Fibroblast of gingiva (primary cell): ENCODE measurements at regions not wholly inside any gene's neighbourhood (a gene's known extent, or its start where the extent isn't known, plus 50 kb on each side); places are given as distances from the start of the nearest gene placed in this dataset.
"Not testable (repeated sequence)": the region's sequence is repeated elsewhere in the genome, so short reads cannot be mapped to it uniquely, and the experiment has no call there.

Experiments used
- DNase-seq: peaks from one replicate; pipeline ENCODE4 v3.0.0-alpha.2; 2011; ENCODE audit warnings: low read depth

DNA sequence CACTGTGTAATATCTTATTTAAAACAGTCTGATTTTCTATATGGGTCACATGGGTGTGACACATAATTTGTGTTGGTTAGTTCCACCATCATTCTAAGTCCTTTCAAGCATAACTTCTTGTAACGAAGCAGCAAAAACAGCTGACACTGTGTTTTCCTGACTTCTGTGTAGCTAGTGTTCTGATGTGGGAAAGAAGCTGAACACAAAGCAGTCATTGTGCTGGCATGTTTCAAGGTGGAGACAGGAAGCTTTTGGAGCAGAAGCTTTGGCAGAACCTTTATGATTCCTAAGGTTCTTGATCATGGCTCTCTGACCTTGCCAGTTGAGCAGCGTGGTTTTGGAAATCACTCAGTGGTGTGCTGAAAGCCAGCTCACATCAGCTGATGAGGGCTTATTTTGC lies 351.7 kb upstream of the MDGA2 start:
- DNase-seq, result no peak

DNA sequence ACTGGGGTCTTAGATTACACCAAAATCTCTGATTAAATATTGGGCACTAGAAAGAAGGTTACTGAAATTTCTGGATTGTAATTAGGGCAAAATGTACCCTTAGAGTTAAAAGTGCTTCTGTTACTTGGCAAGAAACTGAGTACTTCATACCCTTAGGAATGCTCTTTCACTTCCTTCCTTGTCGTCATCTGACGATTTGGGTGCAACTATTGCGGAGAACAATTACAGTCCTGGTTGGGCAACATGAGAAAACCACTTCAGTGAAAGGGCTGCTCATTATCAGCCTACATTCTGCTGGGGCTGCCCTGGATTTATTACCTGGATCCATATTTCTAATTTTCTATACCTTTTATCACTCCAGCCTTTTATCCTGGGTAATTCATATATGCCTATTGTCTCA lies 348.5 kb upstream of the MDGA2 start:
- no peak for DNase-seq

DNA sequence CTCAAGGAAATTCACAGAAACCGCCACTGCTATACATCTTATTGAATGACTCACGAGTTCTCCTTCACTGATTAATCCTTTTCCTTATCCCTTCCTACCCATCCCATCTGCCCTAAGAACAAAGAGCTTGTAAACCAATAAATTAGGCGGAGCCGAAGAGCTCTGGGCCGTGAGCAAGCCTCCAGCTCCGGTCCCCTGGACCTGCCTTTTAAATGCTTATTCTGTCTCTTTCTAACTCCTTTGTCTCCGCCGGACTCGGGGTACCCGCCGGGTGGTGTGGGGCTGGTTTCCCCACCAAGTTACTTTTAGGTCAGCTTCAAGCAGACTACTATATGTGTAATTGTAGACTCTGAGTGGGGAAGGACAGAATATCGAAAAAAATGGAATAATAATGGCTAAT lies 336.1 kb upstream of the MDGA2 start:
- DNase-seq, result not testable (repeated sequence)

DNA sequence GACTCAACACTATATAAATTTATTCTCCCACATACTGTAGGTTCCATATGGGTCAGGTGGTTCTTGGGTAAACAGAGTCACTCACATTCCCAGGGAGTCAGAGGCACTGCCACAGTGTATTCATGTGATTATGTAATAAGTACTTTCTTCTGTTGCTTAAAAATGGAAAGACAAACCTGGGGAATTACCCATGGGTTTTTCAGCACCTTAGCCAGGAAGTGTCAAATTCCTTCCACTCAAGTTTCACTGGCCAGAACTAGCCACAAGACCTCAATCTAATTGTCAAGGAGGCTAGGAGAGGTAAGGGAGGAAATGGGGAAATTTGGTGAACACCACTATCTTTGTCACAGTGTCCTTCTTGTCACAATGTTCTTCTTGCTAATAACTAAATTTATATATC lies 333.2 kb upstream of the MDGA2 start:
- no peak for DNase-seq

DNA sequence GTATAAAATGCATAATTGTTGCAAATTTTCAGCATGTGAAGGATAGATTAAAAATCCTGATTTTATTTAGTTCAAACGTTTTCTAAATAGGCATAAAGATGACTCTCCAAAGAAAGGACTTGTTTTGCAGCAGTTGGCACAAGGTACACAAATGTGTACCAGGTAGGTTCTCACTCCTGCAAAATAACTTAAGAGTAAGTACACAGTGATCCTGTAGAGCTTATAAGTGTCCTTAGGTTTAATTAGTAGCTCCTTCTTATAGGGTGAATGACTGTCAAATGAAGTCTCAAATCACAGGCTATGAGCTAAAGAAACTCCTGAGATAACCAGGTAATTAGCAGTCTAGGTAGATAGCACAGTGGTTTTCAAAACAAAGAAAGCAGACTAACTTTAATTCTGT lies 330.6 kb upstream of the MDGA2 start:
- DNase-seq, result no peak

DNA sequence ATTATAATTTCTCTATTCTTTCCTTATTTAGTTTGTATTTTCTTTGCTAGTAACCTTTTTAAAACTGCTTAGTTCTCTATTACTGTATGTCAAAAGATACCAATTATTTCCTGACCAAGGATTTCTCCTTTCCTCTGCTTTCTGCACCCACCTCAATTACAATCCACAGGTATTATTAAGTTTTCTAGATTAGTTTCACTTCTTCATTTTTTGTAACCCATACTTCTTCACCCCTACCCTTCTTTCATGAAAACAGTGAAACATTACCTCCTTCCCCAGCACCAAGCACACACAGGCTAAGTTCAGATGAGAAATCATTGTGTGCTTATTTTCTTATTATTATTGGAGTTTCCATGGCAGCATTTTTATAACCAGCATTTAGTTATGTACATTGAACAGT lies 318.5 kb upstream of the MDGA2 start:
- DNase-seq, result no peak

DNA sequence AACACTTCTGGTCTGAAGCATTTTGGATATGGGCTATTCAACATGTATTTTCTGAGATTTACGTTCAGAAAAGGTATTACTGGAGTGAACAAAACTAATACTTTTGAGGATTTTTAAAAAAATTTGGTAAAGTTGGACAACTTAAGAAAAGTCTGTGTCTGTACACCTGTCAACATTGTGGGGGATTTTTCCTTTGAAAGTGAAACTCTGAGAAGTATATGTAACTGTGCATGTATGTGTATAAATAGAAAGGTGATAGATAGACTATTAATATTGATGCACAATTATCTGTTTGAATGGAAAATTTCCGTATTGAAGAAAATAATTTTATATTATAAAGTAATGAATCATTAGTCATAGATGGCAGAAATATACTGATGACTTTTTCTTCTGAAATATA lies 312.8 kb upstream of the MDGA2 start:
- DNase-seq, result no peak

DNA sequence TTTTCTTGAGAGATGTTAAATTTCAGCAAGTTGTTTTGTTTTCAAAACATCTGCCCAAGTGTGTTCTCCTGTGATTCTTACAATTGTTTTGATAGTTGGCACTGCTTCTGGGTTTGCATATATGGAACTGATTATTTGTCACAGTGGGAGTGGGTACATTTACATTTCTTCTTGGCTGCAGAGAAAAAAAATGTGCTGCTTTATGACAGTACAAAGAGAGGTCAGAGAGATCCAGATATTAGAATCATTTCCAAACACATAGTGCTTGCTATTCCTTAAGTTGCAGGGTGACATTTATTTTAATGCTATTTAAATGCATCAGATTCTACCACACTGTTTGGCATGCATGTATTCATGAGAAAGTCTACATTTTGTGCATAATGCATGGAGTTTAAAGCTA lies 303.5 kb upstream of the MDGA2 start:
- DNase-seq, result no peak

DNA sequence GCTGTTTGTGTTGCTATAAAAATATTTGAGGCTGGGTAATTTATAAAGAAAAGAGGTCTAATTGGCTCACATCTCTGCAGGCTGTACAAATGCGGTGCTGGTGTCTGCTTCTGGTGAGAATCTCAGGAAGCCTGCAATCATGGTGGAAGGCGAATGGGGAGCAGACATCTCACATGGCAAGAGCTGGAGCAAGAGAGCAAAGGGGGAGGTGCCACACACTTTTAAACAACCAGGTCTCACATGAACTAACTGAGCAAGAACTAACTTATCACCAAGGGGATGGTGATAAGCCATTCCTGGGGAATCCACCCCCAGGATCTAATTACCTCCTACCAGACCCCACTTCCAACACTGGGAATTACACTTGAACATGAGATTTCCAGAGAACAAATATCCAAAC lies 300.7 kb upstream of the MDGA2 start:
- no peak for DNase-seq

DNA sequence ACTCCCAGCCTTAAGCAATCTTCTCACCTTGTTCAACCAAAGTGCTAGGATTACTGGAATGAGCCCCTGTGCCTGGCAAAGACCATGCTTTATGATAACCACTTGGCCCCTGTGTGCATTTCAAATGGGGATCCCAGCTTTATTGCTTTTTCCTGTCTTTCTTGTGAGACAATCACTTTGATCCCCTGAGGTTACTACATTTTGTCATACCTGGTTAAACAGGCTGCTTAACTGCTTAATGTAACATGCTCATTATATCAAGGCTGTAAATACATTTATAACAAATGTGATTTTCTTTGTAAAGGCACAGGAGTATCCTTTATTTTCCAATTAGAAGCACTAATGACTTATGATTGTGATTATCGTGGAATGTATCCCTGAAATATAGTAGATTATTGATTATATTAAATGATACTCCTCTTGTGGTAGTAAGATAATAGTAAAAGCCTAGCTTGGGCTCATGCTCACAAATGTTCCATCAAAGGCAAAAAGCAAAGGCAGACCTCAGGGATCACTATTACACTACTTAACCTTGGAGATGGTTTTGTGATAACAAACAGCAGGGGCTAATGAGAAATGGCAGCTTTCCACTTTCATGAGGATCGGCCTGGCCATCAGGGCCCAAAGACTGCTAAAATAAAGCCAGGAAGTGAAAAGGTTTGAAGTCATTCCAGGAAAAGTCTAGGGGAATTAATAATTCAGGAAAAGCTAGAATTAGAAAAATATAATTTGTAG lies 290.8 kb upstream of the MDGA2 start:
- no peak for DNase-seq

DNA sequence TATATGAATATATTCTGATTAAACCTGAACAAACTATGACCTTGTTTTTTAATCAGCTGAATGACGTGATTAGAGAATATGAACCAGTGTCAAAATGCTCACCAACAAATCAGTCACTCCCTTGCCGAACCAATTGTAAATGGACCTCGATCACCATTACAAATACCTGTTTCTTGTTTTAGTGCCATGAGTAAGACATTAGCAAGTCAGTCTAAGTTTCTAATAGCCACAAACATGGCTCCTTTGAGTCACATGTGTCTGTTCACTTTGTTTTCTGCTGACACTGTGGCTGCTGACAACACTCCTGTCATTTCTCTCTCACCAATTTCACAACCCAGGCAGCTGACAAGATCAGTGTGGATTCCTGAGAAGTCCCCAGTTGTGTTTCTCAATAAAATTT lies 286.2 kb upstream of the MDGA2 start:
- DNase-seq, result no peak

DNA sequence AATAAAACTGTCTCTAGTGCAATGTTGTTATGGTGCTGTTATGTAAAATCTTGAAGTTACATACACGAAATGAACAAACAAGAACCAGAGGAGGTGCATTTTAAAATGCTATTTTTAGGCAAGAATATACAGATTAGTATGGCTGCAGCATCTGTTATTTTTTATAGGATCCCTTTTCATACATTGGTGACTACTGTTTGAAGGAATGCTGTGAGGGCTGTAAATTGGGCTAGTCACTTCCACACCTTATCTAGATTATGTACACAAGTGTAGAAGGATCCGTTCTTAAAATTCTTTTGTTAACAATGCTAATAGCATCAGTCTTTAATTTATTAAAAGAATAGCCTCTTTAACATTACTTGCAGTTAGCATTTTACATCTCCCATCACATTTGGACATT lies 284.3 kb upstream of the MDGA2 start:
- DNase-seq, result no peak

DNA sequence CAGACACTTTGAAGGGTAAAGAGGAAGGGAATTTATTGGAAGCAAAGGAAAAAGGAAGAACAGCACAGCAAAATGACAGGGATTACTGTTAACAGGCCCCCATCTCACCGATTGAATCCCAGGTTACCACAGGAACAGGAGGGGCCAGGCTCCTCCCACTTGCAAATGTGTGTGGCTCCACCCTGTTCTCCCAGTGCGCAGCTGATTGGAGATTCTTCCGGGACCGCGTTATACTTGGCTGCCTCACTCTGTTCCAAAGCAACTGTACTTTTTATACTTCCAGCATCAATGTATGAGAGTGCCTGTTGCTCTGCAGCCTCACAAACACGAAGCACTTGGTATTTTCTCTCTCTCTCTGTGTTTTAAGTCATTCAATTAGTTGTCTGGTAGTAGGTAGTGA lies 273.6 kb upstream of the MDGA2 start:
- DNase-seq, result no peak

DNA sequence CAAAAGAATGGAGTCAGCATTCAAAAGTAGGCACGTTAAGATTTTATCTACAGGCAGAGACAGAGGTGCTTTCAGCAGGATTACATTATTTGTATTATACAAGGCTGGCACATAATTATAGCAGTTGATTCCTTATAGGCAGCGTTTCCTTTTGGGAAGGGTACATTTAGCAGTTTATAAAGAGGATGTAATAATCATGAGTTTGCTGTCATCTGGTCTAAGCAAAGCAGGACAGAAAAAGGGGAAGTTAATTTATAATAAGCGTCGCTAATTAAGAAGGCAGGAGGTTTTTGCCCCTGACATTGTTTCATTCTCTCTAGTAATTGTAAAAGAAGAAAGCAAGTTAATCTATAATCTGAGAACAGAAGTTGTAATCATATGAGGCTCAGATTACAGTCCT lies 259.9 kb upstream of the MDGA2 start:
- no peak for DNase-seq

DNA sequence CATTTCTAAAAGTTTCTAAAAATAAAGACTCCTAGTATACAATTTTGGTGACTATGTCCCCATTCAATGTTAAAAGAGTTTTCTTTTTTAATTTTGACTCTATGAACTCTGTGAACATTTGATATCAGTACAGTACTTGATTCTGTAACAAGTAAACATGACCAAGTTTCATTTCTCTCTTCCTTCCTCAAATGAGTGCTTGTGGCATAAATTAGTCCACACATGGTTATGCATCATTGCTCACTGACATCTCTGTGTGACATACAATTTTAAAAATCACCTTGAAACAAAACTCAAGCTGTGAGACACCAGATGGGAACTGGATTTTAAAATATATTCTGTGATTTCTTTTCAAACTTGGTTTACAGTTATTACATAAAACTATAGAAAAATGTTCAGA lies 253.9 kb upstream of the MDGA2 start:
- no peak for DNase-seq

DNA sequence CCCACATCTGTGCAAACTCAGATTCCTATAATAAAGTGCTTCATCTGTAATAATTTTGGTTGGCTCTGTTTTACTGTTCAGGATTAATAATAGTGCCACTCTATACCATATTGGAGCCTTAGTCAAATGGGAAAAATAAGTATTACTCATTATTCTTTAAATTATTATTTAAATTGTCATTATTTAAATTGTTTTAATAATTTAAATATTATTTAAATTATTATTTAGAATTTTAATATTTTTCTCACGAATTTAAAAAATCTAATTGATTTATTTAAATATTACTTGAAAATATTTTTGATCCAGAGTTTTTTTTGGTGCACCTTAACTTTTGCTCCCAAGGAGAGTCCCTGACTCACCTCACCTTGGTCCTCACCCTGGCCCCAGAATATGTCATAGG lies 245.7 kb upstream of the MDGA2 start:
- no peak for DNase-seq

DNA sequence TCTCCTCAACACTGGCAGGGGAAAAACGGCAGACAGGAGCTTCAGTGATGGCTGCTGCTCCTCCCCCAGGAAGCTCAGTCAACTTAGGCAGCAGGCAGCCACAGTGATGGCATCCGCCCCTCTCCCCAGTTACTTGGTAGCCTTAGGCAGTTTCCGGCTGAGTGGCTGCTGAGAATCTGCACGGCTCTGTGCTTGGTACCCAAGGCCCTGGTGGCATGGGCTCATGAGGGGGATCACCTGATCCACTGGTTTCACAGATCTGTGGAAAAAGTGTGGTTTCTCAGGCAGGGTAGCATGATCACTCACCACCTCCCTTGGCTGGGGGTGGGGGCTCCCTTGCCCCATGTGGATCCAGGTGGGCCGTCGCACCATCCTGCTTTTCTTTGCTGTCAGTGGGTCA lies 244.6 kb upstream of the MDGA2 start:
- DNase-seq, result no peak

DNA sequence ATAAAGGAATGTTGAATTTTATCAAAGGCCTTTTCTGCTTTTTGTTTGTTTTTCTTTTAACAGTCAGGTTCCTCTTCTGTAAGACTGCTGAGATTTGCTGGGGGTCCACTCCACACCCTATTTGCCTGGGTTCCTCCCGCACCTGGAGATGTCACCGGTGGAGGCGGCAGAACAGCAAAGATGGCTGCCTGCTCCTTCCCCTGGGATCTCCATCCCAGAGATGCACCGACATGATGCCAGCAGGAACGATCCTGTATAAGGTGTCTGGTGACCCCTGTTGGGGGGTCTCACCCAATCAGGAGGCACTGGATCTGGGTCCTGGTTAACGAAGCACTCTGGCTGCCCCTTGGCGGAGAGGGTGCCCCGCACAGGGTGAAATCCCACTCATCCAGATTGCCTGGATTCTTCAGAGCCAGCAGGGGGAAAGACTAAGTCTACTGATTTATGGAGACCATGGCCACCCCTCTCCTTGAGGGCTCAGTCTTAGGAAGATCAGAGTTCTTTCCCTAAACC lies 244.0 kb upstream of the MDGA2 start:
- no peak for DNase-seq

DNA sequence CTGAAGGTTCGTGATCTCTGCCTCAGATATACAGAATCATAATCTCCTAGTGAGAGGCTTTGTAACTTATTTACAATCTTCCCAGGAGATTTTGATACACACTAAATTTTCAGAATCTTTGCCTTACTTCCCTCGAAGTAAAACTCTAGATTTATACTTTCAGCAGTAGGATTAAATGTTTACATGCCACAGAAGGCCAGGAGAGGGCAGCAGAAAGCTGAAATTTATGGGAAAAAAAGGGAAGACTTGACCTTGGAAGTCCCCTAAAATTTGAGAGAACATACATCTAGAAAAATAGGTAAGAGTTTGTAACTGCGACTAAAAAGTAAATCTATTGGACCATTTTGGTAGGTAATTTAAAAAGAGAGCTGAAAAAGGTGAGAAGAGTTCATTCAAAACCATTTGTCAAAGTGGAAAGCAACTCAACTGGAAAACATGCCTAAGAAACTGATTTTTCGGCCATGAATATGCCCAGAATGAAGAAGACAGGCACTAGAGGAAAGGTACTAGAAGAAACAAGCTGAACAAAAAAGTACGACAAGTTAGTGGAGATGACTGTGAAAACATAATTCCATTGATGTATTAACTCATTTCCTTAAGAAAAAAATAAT lies 242.0 kb upstream of the MDGA2 start:
- DNase-seq, result no peak

DNA sequence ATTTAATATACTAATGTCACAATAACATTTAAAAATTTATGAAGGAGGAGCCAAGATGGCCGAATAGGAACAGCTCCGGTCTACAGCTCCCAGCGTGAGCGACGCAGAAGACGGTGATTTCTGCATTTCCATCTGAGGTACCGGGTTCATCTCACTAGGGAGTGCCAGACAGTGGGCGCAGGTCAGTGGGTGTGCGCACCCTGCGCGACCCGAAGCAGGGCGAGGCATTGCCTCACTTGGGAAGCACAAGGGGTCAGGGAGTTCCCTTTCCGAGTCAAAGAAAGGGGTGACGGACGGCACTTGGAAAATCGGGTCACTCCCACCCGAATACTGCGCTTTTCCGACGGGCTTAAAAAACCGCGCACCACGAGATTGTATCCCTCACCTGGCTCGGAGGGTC lies 225.7 kb upstream of the MDGA2 start:
- DNase-seq, result not testable (repeated sequence)

DNA sequence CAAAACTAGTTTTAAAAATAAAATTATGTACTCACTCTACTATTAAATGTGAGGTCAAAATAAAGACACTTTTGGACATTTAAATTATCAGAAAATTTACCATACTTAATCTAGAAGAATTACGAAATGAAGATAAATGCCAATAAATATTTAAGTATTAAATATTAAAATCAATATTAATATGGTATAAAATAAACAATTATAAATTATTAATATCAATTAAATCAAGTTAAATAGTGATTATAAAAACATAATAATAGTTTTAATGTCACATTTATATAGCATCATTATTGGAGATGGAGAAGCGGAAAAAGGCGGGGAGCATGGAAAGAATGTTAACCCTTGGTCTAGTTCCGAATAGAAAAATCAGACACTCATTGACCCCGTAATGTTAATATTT lies 224.3 kb upstream of the MDGA2 start:
- DNase-seq, result no peak

DNA sequence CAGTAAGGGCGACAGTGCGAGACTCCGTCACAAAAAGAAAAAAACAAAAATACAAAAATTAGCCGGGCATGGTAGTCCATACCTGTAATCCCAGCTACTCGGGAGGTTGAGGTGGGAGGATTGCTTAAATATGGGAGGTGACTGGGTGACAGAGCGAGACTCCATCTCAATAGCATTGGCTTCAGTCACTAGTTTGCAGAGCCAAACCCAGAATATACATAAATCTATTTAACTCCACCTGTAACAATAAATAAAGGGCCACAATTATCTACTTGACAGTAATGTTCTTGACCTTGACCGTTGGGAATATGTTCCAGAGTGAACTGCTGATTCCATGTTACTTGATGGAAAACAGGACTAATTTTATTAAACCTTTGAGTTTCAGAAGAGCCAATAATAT lies 198.9 kb upstream of the MDGA2 start:
- no peak for DNase-seq

DNA sequence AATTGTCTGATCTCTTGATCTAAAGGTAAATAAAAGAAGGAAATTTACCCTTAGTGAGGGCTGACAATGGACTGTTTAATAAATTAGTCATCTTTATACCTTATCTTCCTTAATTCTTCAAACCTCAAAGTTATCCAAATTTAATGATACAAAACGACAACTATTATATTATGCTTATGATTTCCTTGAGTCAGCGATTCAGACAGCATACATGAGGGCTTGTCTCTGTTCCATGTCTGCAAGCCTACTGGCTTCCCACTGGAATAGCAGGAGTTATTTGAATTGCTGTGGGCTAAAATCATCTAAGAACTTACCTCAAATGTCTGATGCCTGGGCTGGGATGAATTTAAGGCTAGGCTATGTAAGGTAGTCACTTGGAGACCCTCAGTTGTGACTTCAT lies 197.2 kb upstream of the MDGA2 start:
- DNase-seq, result no peak

DNA sequence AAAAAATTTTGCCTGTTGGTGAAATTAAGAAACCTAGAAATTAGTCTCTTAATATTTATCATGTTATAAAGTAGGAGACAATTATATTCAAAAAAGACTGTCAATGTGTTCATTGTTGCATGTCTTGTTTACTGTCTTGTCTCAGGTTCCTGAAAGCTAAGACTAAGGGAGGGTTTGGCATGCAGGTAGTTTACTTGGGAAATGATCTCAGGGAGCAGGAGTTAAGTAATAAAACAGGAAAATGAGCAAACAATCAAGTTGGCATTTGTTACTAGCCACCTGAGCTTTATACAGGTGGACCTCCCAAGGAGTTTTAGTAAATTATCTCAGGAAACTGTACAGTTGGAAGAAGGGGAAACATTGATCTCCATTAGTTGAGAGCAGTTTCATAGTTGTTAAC lies 188.0 kb upstream of the MDGA2 start:
- no peak for DNase-seq
